ENCODE measurements at regions not wholly inside any gene's neighbourhood (a gene's known extent, or its start where the extent isn't known, plus 50 kb on each side); places are given as distances from the start of the nearest gene placed in this dataset.
A peak's percentile ranks its signal among the peaks of the same experiment; 100 is the strongest.

- H4K20me1 ChIP-seq (ENCODE audit: insufficient read depth, low read length), result no peaks in the 10 kb centered on the region
- TF ChIP-seq EZH2phosphoT487 (IDR thresholded peaks at IDR 0.05; ENCODE audit: low read depth), result no peak
- TF ChIP-seq CTCF (IDR thresholded peaks at IDR 0.05; ENCODE audit: low read depth, low read length), result no peak
- H3K9ac ChIP-seq (ENCODE audit: low read length), result no peak overlapping the region
- H3K27ac ChIP-seq (ENCODE audit: low read length), result no peak overlapping the region
- H3K79me2 ChIP-seq (ENCODE audit: low read length), result no peaks in the 10 kb centered on the region
- no peaks in the 10 kb centered on the region for H3K27me3 ChIP-seq (ENCODE audit: low read depth, low read length)
- H3K4me2 ChIP-seq (ENCODE audit: low read length), result no peak overlapping the region
- H3K4me3 ChIP-seq (ENCODE audit: low read length), result no peak overlapping the region
- no peaks in the 10 kb centered on the region for H3K36me3 ChIP-seq (replicated peaks; ENCODE audit: low read depth, low read length)
- no peak overlapping the region for H2AFZ ChIP-seq (ENCODE audit: low read depth, low read length)
- H3K9me3 ChIP-seq (ENCODE audit: insufficient read depth, low read length), result no peaks in the 10 kb centered on the region
- no peaks in the 10 kb centered on the region for H3K4me1 ChIP-seq (ENCODE audit: low read length)
Measured at GRCh38 chr7:12456506-12456905, 52.8 kb upstream of the VWDE start.

GRCh38 chr7:12458520-12459131 lies 55.0 kb upstream of the VWDE start:
- H3K9ac ChIP-seq (ENCODE audit: low read length), result no peak overlapping the region
- H3K27me3 ChIP-seq (ENCODE audit: low read depth, low read length), result no peaks in the 10 kb centered on the region
- H3K4me1 ChIP-seq (ENCODE audit: low read length), result no peaks in the 10 kb centered on the region
- H3K79me2 ChIP-seq (ENCODE audit: low read length), result no peaks in the 10 kb centered on the region
- no peak for TF ChIP-seq EZH2phosphoT487 (IDR thresholded peaks at IDR 0.05; ENCODE audit: low read depth)
- peak; percentile 63 for TF ChIP-seq CTCF (IDR thresholded peaks at IDR 0.05; ENCODE audit: low read depth, low read length)
- H3K4me2 ChIP-seq (ENCODE audit: low read length), result peak overlapping the region; percentile 39; the same call in 1 of the 2 replicates
- no peaks in the 10 kb centered on the region for H3K36me3 ChIP-seq (replicated peaks; ENCODE audit: low read depth, low read length)
- H3K27ac ChIP-seq (ENCODE audit: low read length), result no peak overlapping the region
- no peaks in the 10 kb centered on the region for H4K20me1 ChIP-seq (ENCODE audit: insufficient read depth, low read length)
- no peaks in the 10 kb centered on the region for H3K9me3 ChIP-seq (ENCODE audit: insufficient read depth, low read length)
- H2AFZ ChIP-seq (ENCODE audit: low read depth, low read length), result 0 out of 2 replicates have a peak overlapping the region, but pooled peaks have one; percentile 6
- H3K4me3 ChIP-seq (ENCODE audit: low read length), result no peak overlapping the region

GRCh38 chr7:12467837-12468236 lies 64.2 kb upstream of the VWDE start:
- no peaks in the 10 kb centered on the region for H4K20me1 ChIP-seq (ENCODE audit: insufficient read depth, low read length)
- H3K4me1 ChIP-seq (ENCODE audit: low read length), result no peaks in the 10 kb centered on the region
- no peak overlapping the region for H3K9ac ChIP-seq (ENCODE audit: low read length)
- no peaks in the 10 kb centered on the region for H3K79me2 ChIP-seq (ENCODE audit: low read length)
- H2AFZ ChIP-seq (ENCODE audit: low read depth, low read length), result no peak overlapping the region
- H3K4me2 ChIP-seq (ENCODE audit: low read length), result no peak overlapping the region
- no peaks in the 10 kb centered on the region for H3K27me3 ChIP-seq (ENCODE audit: low read depth, low read length)
- H3K4me3 ChIP-seq (ENCODE audit: low read length), result no peak overlapping the region
- H3K27ac ChIP-seq (ENCODE audit: low read length), result no peak overlapping the region
- H3K9me3 ChIP-seq (ENCODE audit: insufficient read depth, low read length), result no peaks in the 10 kb centered on the region
- H3K36me3 ChIP-seq (replicated peaks; ENCODE audit: low read depth, low read length), result no peaks in the 10 kb centered on the region
- TF ChIP-seq EZH2phosphoT487 (IDR thresholded peaks at IDR 0.05; ENCODE audit: low read depth) (no peak), CTCF (IDR thresholded peaks at IDR 0.05; ENCODE audit: low read depth, low read length) (no peak)

- no peak overlapping the region for H3K9ac ChIP-seq (ENCODE audit: low read length)
- no peaks in the 10 kb centered on the region for H3K9me3 ChIP-seq (ENCODE audit: insufficient read depth, low read length)
- no peaks in the 10 kb centered on the region for H3K4me1 ChIP-seq (ENCODE audit: low read length)
- no peak overlapping the region for H2AFZ ChIP-seq (ENCODE audit: low read depth, low read length)
- no peaks in the 10 kb centered on the region for H4K20me1 ChIP-seq (ENCODE audit: insufficient read depth, low read length)
- H3K36me3 ChIP-seq (replicated peaks; ENCODE audit: low read depth, low read length), result no peaks in the 10 kb centered on the region
- H3K27ac ChIP-seq (ENCODE audit: low read length), result no peak overlapping the region
- H3K4me2 ChIP-seq (ENCODE audit: low read length), result no peak overlapping the region
- H3K27me3 ChIP-seq (ENCODE audit: low read depth, low read length), result no peaks in the 10 kb centered on the region
- TF ChIP-seq CTCF (IDR thresholded peaks at IDR 0.05; ENCODE audit: low read depth, low read length) (no peak), EZH2phosphoT487 (IDR thresholded peaks at IDR 0.05; ENCODE audit: low read depth) (no peak)
- no peaks in the 10 kb centered on the region for H3K79me2 ChIP-seq (ENCODE audit: low read length)
- H3K4me3 ChIP-seq (ENCODE audit: low read length), result no peak overlapping the region
Measured at GRCh38 chr7:12469568-12469967, 65.9 kb upstream of the VWDE start.

Data from OCI-LY3 (cell line).